KMS-11 (cell line): ENCODE measurements at regions not wholly inside any gene's neighbourhood (a gene's known extent, or its start where the extent isn't known, plus 50 kb on each side); places are given as distances from the start of the nearest gene placed in this dataset.

ENCODE experiments used
- H2AFZ ChIP-seq: fragments of 200-600 bp; sonication (generic); 2 replicates; pipeline ENCODE4 v1.6.1; 2016; ENCODE audit warnings: antibody characterized with exemption, mixed run types, low read depth
- H3K27ac ChIP-seq: fragments of 200-600 bp; sonication (generic); 2 replicates; pipeline ENCODE4 v1.6.1; 2016; ENCODE audit warnings: mild to moderate bottlenecking, mixed run types
- H3K27me3 ChIP-seq: fragments of 200-600 bp; sonication (generic); 2 replicates; pipeline ENCODE4 v1.6.1; 2017; ENCODE audit warnings: mild to moderate bottlenecking, low read depth, mixed run types, moderate library complexity; ENCODE audit not compliant: insufficient read depth
- H3K36me3 ChIP-seq: fragments of 200-600 bp; sonication (generic); 2 replicates; pipeline ENCODE4 v1.6.1; 2017; ENCODE audit warnings: mild to moderate bottlenecking, mixed run types; ENCODE audit not compliant: insufficient read depth
- H3K4me1 ChIP-seq: fragments of 200-600 bp; sonication (generic); 2 replicates; pipeline ENCODE4 v1.6.1; 2016; ENCODE audit warnings: mild to moderate bottlenecking, low read depth, mixed run types; ENCODE audit not compliant: poor library complexity, severe bottlenecking
- H3K4me2 ChIP-seq: fragments of 200-600 bp; sonication (generic); 2 replicates; pipeline ENCODE4 v1.7.0; 2016; ENCODE audit warnings: mild to moderate bottlenecking, mixed run types
- H3K4me3 ChIP-seq: fragments of 200-600 bp; sonication (generic); IDR thresholded peaks from 2 replicates; pipeline ENCODE4 v1.6.1; 2017; ENCODE audit warnings: low read depth, low read length, mixed read lengths; ENCODE audit not compliant: insufficient read depth
- H3K79me2 ChIP-seq: fragments of 200-600 bp; sonication (generic); 2 replicates; pipeline ENCODE4 v1.6.1; 2016; ENCODE audit warnings: low read depth, mixed run types; ENCODE audit not compliant: insufficient read depth
- H3K9ac ChIP-seq: fragments of 200-600 bp; sonication (generic); 2 replicates; pipeline ENCODE4 v1.6.1; 2016; ENCODE audit warnings: mild to moderate bottlenecking, mixed run types
- H4K20me1 ChIP-seq: fragments of 200-600 bp; sonication (generic); 2 replicates; pipeline ENCODE4 v1.6.1; 2016; ENCODE audit warnings: mild to moderate bottlenecking, mixed run types; ENCODE audit not compliant: insufficient read depth
- TF ChIP-seq, protein P1 (sequence below): fragments of 200-600 bp; sonication (generic); conservative IDR thresholded peaks from 2 replicates; pipeline ENCODE4 v1.6.1; 2017; ENCODE audit warnings: low read depth, mild to moderate bottlenecking, antibody characterized with exemption, low read length, moderate library complexity, mixed read lengths

DNA sequence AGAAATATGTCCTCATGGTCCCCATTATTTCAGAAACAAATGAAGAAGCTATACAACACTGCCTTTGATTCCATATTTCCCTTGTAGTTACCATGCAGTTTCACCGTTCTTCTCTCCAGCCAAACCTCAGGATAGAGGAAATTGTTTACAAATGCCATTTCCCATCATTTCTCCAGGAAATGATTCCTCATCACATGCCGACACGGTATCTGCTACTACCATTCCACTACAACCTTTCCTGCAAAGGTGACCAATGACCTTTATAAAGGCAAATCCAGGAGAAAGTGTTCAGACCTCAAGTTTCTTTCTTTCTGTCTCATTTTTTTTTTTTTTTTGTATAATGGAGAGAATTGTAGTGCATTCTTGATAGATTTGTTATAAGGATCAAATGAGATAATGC, 460.8 kb upstream of the CDH20 start:
- Histone ChIP-seq H3K27me3 (no peaks in the 10 kb centered on the region), H4K20me1 (no peaks in the 10 kb centered on the region), H3K4me2 (no peak overlapping the region), H2AFZ (no peak overlapping the region), H3K4me3 (no peak overlapping the region), H3K27ac (no peak overlapping the region), H3K36me3 (no peaks in the 10 kb centered on the region), H3K4me1 (peaks cover 3% of the 10 kb centered on the region), H3K9ac (no peak overlapping the region), H3K79me2 (no peaks in the 10 kb centered on the region)
- TF ChIP-seq, protein P1, sequence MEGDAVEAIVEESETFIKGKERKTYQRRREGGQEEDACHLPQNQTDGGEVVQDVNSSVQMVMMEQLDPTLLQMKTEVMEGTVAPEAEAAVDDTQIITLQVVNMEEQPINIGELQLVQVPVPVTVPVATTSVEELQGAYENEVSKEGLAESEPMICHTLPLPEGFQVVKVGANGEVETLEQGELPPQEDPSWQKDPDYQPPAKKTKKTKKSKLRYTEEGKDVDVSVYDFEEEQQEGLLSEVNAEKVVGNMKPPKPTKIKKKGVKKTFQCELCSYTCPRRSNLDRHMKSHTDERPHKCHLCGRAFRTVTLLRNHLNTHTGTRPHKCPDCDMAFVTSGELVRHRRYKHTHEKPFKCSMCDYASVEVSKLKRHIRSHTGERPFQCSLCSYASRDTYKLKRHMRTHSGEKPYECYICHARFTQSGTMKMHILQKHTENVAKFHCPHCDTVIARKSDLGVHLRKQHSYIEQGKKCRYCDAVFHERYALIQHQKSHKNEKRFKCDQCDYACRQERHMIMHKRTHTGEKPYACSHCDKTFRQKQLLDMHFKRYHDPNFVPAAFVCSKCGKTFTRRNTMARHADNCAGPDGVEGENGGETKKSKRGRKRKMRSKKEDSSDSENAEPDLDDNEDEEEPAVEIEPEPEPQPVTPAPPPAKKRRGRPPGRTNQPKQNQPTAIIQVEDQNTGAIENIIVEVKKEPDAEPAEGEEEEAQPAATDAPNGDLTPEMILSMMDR, result no peak

DNA sequence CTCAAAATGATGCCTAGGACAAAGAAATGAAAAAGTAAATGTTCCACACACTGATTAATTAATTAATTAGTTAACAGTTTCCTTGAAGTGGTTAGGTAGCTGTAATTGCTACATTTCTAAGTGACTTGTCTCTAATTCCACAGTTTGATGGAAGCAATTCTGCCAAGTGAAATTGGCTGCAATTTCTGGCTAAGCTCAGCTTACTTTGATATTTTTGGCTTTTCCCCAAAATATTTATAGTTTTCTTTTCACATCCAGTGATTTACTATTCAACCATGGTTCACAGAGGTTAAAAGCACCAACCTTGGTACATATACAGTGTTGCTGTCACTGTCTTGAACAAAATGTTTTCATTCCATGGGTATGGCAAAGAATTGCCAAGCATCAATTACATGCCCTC, 459.5 kb upstream of the CDH20 start:
- Histone ChIP-seq H3K79me2 (no peaks in the 10 kb centered on the region), H3K4me3 (no peak overlapping the region), H2AFZ (no peak overlapping the region), H3K9ac (no peak overlapping the region), H3K27ac (no peak overlapping the region), H4K20me1 (no peaks in the 10 kb centered on the region), H3K4me2 (no peak overlapping the region), H3K36me3 (no peaks in the 10 kb centered on the region), H3K27me3 (no peaks in the 10 kb centered on the region), H3K4me1 (peaks cover 3% of the 10 kb centered on the region)
- TF ChIP-seq, protein P1, result no peak

DNA sequence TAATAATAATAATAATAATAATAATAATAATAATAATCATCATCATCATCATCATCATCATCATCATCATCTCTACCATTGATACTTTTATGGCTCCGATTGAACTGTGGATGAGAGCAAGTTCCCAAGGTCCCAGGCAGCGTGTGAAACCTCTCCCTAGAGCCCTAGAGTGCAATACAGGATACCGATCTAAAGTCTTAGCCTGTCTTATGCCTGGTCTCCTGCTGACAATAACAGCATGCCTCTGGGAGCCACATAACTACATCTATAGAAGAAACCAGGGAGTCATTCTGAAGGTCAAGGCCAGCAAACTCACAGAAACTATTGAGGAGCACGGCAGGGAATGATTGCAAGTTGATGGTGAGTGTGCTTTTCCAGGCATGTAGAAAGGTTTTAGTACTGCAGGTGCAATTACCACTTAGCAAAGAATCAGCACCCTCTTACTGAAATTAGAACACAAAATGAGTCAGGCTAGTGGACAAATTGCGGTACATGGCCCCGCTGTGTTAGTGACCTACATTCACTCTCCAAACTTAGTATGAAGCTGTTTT, 457.2 kb upstream of the CDH20 start:
- no peaks in the 10 kb centered on the region for H3K79me2 ChIP-seq
- H3K27me3 ChIP-seq, result no peaks in the 10 kb centered on the region
- no peaks in the 10 kb centered on the region for H3K36me3 ChIP-seq
- TF ChIP-seq, protein P1, result no peak
- H3K4me3 ChIP-seq, result no peak overlapping the region
- no peak overlapping the region for H3K4me2 ChIP-seq
- no peak overlapping the region for H3K27ac ChIP-seq
- H4K20me1 ChIP-seq, result no peaks in the 10 kb centered on the region
- no peak overlapping the region for H2AFZ ChIP-seq
- no peaks in the 10 kb centered on the region for H3K4me1 ChIP-seq
- no peak overlapping the region for H3K9ac ChIP-seq

DNA sequence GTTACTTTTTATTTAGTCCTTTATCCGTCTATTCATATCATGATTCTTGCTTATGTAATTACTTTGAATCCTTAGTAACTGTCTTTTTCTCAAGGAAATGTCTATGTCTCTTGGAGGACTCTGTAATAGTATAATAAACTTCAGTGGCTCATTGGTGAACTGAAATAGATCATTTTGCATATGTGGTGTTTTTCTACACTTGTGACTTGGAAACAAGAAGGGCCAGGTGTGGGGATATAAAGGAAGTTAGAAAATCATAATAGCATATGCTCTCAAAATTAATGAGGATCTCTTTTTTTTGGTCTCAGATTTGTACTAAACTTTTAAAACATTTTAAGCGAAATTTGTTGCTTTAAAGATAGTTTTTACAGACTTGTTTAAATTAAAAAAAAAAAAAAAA, 453.0 kb upstream of the CDH20 start:
- Histone ChIP-seq H3K4me3 (no peak overlapping the region), H3K9ac (no peak overlapping the region), H3K4me2 (no peak overlapping the region), H3K36me3 (no peaks in the 10 kb centered on the region), H3K4me1 (no peaks in the 10 kb centered on the region), H3K27ac (no peak overlapping the region), H4K20me1 (no peaks in the 10 kb centered on the region), H3K27me3 (no peaks in the 10 kb centered on the region), H3K79me2 (no peaks in the 10 kb centered on the region), H2AFZ (no peak overlapping the region)
- TF ChIP-seq, protein P1, result no peak

DNA sequence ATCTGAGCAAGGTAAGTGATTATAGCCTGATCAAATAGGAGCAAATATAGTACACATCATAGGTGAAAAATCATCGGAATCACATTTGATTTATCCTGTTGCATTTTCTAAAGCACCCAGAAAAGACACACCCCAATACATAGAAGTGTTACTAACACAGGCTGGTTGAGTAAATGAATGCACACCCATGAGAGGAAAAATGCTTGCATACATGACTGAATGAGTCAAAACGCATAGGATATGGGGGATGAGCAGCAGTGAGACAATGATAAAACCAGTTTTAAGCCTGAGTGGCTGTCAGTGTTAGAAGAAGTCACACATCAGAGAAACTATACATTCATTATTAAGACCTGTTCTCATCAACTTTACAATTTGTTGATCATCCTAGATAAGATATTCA, 449.6 kb upstream of the CDH20 start:
- TF ChIP-seq, protein P1, result no peak
- H3K27ac ChIP-seq, result no peak overlapping the region
- H3K27me3 ChIP-seq, result no peaks in the 10 kb centered on the region
- H3K4me1 ChIP-seq, result no peaks in the 10 kb centered on the region
- no peaks in the 10 kb centered on the region for H3K36me3 ChIP-seq
- no peak overlapping the region for H2AFZ ChIP-seq
- no peak overlapping the region for H3K4me3 ChIP-seq
- no peak overlapping the region for H3K4me2 ChIP-seq
- H3K79me2 ChIP-seq, result no peaks in the 10 kb centered on the region
- no peak overlapping the region for H3K9ac ChIP-seq
- H4K20me1 ChIP-seq, result no peaks in the 10 kb centered on the region
